GM12878 (cell line): ENCODE measurements at regions not wholly inside any gene's neighbourhood (a gene's known extent, or its start where the extent isn't known, plus 50 kb on each side); places are given as distances from the start of the nearest gene placed in this dataset.

Source experiments
- ATAC-seq: fragments of 200-7000 bp; cut with Tn5 transposase; 3 replicates; pipeline ENCODE4 v1.9.1; 2020; ENCODE audit warnings: mild to moderate bottlenecking, moderate library complexity
- BruUV-seq: library from RNA; stranded (reverse); fragments of 400-500 nt; replicated peaks from 2 replicates; lab custom pipeline; 2021; lab: Mats Ljungman, UMichigan
- CTCF ChIA-PET: fragments of 300-600 bp; sonication (Branson Sonifier 250); formaldehyde crosslinking; extraction: SDS; loops from one replicate; lab custom pipeline; 2021; ENCODE audit warnings: inconsistent platforms; lab: Yijun Ruan, JAX
- POLR2A ChIA-PET: fragments of 350-600 bp; formaldehyde crosslinking; extraction: SDS; loops from one replicate; lab custom pipeline; 2021; ENCODE audit warnings: inconsistent platforms; lab: Charles Lee
- RAD21 ChIA-PET: fragments of 300-600 bp; sonication (Branson Sonifier 250); formaldehyde crosslinking; loops from one replicate; lab custom pipeline; 2023; ENCODE audit warnings: antibody characterized with exemption; ENCODE audit not compliant: unreplicated experiment; lab: Charles Lee
- SMC1A ChIA-PET: fragments of 300-600 bp; sonication (Branson Sonifier 250); formaldehyde crosslinking; loops from one replicate; lab custom pipeline; 2023; ENCODE audit not compliant: unreplicated experiment, uncharacterized antibody; lab: Charles Lee
- DNase-seq: peaks from one replicate; pipeline ENCODE4 v3.0.0-alpha.2; 2011; ENCODE audit warnings: low read depth, low spot score
- FAIRE-seq: peaks from 3 replicates; lab custom pipeline; 2011; peaks lifted over from hg19 to GRCh38; lab: Jason Lieb, UNC
- H2AFZ ChIP-seq: 2 replicates; pipeline ENCODE4 v1.6.0; 2011; ENCODE audit warnings: low read depth, low read length, control low read depth; ENCODE audit not compliant: control insufficient read depth
- H3K27ac ChIP-seq: 2 replicates; pipeline ENCODE4 v1.5.1; 2011; ENCODE audit warnings: control low read depth; ENCODE audit not compliant: control insufficient read depth, insufficient read depth
- H3K27me3 ChIP-seq, 2 experiments: replicated peaks in 1 of 2; 2 replicates each; pipeline versions ENCODE4 v1.6.0 to v1.6.1; 2011; ENCODE audit warnings: low read length in 1 of 2; ENCODE audit not compliant: control insufficient read depth in 2 of 2, insufficient read depth in 2 of 2
- H3K36me3 ChIP-seq, 2 experiments: 2 replicates each; pipeline ENCODE4 v1.5.1; 2011; ENCODE audit warnings: low read length in 1 of 2; ENCODE audit not compliant: control insufficient read depth in 2 of 2, insufficient read depth in 2 of 2
- H3K4me1 ChIP-seq: 2 replicates; pipeline ENCODE4 v1.6.1; 2011; ENCODE audit warnings: mild to moderate bottlenecking, low read length, moderate library complexity, mixed read lengths; ENCODE audit not compliant: control insufficient read depth, insufficient read depth
- H3K4me2 ChIP-seq: 2 replicates; pipeline ENCODE4 v1.6.0; 2011; ENCODE audit warnings: control low read depth; ENCODE audit not compliant: control insufficient read depth, insufficient read depth
- H3K4me3 ChIP-seq: fragments of 200-600 bp; sonication (generic); 2 replicates; pipeline ENCODE4 v1.5.1; 2016
- H3K79me2 ChIP-seq: 2 replicates; pipeline ENCODE4 v1.6.0; 2011; ENCODE audit warnings: low read length; ENCODE audit not compliant: control insufficient read depth, insufficient read depth
- H3K9ac ChIP-seq: 2 replicates; pipeline ENCODE4 v1.8.0; 2011; ENCODE audit warnings: low read length, control low read depth, mixed read lengths; ENCODE audit not compliant: control insufficient read depth, insufficient read depth
- H3K9me3 ChIP-seq: replicated peaks from 3 replicates; pipeline ENCODE4 v1.5.1; 2011; ENCODE audit warnings: mild to moderate bottlenecking, low read length; ENCODE audit not compliant: control insufficient read depth, insufficient read depth
- H4K20me1 ChIP-seq: 2 replicates; pipeline ENCODE4 v1.6.0; 2011; ENCODE audit not compliant: control insufficient read depth, insufficient read depth
- BCL11A ChIP-seq: IDR thresholded peaks from 2 replicates; pipeline ENCODE4 v1.6.1; 2011; ENCODE audit warnings: low read depth, low read length
- CEBPZ ChIP-seq: fragments of 150-350 bp; IDR thresholded peaks from 2 replicates; pipeline ENCODE4 v1.6.1; 2016; ENCODE audit warnings: low read depth, low read length
- CHD2 ChIP-seq: IDR thresholded peaks from 2 replicates; pipeline ENCODE4 v1.6.1; 2011; ENCODE audit warnings: low read depth, low read length, improper control_type of control experiment, borderline replicate concordance
- CUX1 ChIP-seq: IDR thresholded peaks from 2 replicates; pipeline ENCODE4 v1.6.1; 2012; ENCODE audit warnings: improper control_type of control experiment, low read depth, low read length; ENCODE audit not compliant: insufficient replicate concordance
- FOXM1 ChIP-seq: IDR thresholded peaks from 2 replicates; pipeline ENCODE4 v1.6.1; 2012; ENCODE audit warnings: low read depth, mild to moderate bottlenecking, inconsistent platforms, low read length, moderate library complexity
- IKZF1 ChIP-seq: fragments of 450-650 bp; conservative IDR thresholded peaks from 2 replicates; pipeline ENCODE4 v1.6.1; 2017; ENCODE audit warnings: antibody characterized with exemption, mild to moderate bottlenecking
- IRF3 ChIP-seq: fragments of 450-650 bp; IDR thresholded peaks from 2 replicates; pipeline ENCODE4 v1.6.1; 2014; ENCODE audit warnings: mild to moderate bottlenecking
- RAD21 ChIP-seq: IDR thresholded peaks from 2 replicates; pipeline ENCODE4 v1.6.1; 2011; ENCODE audit warnings: mild to moderate bottlenecking, low read depth, low read length, moderate library complexity; ENCODE audit not compliant: insufficient read depth
- RAD51 ChIP-seq: fragments of 450-650 bp; IDR thresholded peaks from 2 replicates; pipeline ENCODE4 v1.6.1; 2016; ENCODE audit warnings: moderate library complexity, mild to moderate bottlenecking, inconsistent platforms
- SMAD5 ChIP-seq: IDR thresholded peaks from 2 replicates; pipeline ENCODE4 v1.6.1; 2016; ENCODE audit warnings: antibody characterized with exemption, low read depth
- TAF1 ChIP-seq: IDR thresholded peaks from 2 replicates; pipeline ENCODE4 v1.6.1; 2011; ENCODE audit warnings: mild to moderate bottlenecking, low read depth, low read length, borderline replicate concordance
- WRNIP1 ChIP-seq: IDR thresholded peaks from 2 replicates; pipeline ENCODE4 v1.6.1; 2011; ENCODE audit warnings: low read depth, low read length, improper control_type of control experiment, borderline replicate concordance
- ZNF622 ChIP-seq: fragments of 450-650 bp; IDR thresholded peaks from 2 replicates; pipeline ENCODE4 v1.6.1; 2017; ENCODE audit warnings: mild to moderate bottlenecking, inconsistent platforms
- WGBS: methylation state at CpG from one replicate; pipeline ENCODE4 v1.1.6; 2016; ENCODE audit warnings: low lambda C conversion rate; ENCODE audit not compliant: insufficient replicate concordance, insufficient coverage; ENCODE audit errors: missing lambda C conversion rate; 5-methylcytosine and 5-hydroxymethylcytosine counted together
- in situ Hi-C: fragments of 300-500 bp; cut with MboI; formaldehyde crosslinking; loops from 9 replicates; pipeline ENCODE4 v1.14.3; 2018; ENCODE audit warnings: mixed read lengths
- intact Hi-C: fragments of 100-400 bp; cut with micrococcal nuclease; formaldehyde crosslinking; loops from one replicate; pipeline ENCODE4 v1.14.2; 2022; ENCODE audit not compliant: unreplicated experiment

GRCh38 chr3:188950832-188951489 lies 220.8 kb upstream of the TPRG1 start:
- intact Hi-C loops (loop anchor here (10.0 kb wide), 2 partner anchors 194 to 886 kb away; no protein-coding TSS in a partner anchor), in situ Hi-C loops (loop anchor here (5.0 kb wide), 1 partner anchor 1209 kb away; no protein-coding TSS in a partner anchor)
- 21% methylated on average over 13 of the region's 13 CpGs for WGBS
- ATAC-seq (no peak), FAIRE-seq (no peak), DNase-seq (no peak)
- H3K79me2 ChIP-seq: no peaks in the 10 kb centered on the region
- H3K4me2 ChIP-seq: no peak overlapping the region
- no peaks in the 10 kb centered on the region for H3K36me3 ChIP-seq
- no peak overlapping the region for H3K9ac ChIP-seq
- peaks cover 0 to 3% of the 10 kb centered on the region in 2 experiments; a peak in 2 of 4 replicates for H3K27me3 ChIP-seq
- no peaks in the 10 kb centered on the region for H3K4me1 ChIP-seq
- ChIA-PET CTCF (interaction anchor here (7.5 to 13.8 kb wide), 2 partner anchors 7 to 1214 kb away, joined by 64 to 437 read pairs; no protein-coding TSS in a partner anchor), SMC1A (interaction anchor here (0.8 kb wide), 1 partner anchor 1208 kb away, joined by 3 read pairs; no protein-coding TSS in a partner anchor), POLR2A (no interaction called here), RAD21 (interaction anchor here (5.6 kb wide), 1 partner anchor 1213 kb away, joined by 130 read pairs; no protein-coding TSS in a partner anchor)
- no peak overlapping the region for H2AFZ ChIP-seq
- no peaks in the 10 kb centered on the region for H4K20me1 ChIP-seq
- BruUV-seq: no TSS peak
- H3K9me3 ChIP-seq: no peaks in the 10 kb centered on the region
- no peak for TF ChIP-seq BCL11A
- TF ChIP-seq CHD2: no peak
- TF ChIP-seq IRF3: no peak
- TF ChIP-seq TAF1: no peak
- no peak for TF ChIP-seq FOXM1
- no peak for TF ChIP-seq IKZF1
- no peak for TF ChIP-seq SMAD5
- no peak for TF ChIP-seq ZNF622
- TF ChIP-seq RAD51: no peak
- no peak for TF ChIP-seq CEBPZ
- no peak for TF ChIP-seq RAD21
- no peak for TF ChIP-seq WRNIP1
- no peak for TF ChIP-seq CUX1
- no peak overlapping the region for H3K27ac ChIP-seq
- H3K4me3 ChIP-seq: no peak overlapping the region
